Effector CD8-positive, alpha-beta T cell (primary cell): ENCODE measurements at regions not wholly inside any gene's neighbourhood (a gene's known extent, or its start where the extent isn't known, plus 50 kb on each side); places are given as distances from the start of the nearest gene placed in this dataset.

Experiments
- DNase-seq: peaks from one replicate; lab custom pipeline; 2025; lab: John Stamatoyannopoulos, UW

- DNase-seq = no peak
Observed at GRCh38 chr3:10762611-10763247, 53.3 kb upstream of the SLC6A11 start.

GRCh38 chr3:10763248-10763620, 52.8 kb upstream of the SLC6A11 start:
- no peak for DNase-seq

- DNase-seq = no peak
Observed at GRCh38 chr3:10763817-10764258, 52.2 kb upstream of the SLC6A11 start.

- no peak for DNase-seq
Observed at GRCh38 chr3:10764259-10765051, 51.6 kb upstream of the SLC6A11 start.

GRCh38 chr3:10766049-10766705, 49.9 kb upstream of the SLC6A11 start:
- DNase-seq = no peak
